ENCODE measurements at regions not wholly inside any gene's neighbourhood (a gene's known extent, or its start where the extent isn't known, plus 50 kb on each side); places are given as distances from the start of the nearest gene placed in this dataset.

DNA sequence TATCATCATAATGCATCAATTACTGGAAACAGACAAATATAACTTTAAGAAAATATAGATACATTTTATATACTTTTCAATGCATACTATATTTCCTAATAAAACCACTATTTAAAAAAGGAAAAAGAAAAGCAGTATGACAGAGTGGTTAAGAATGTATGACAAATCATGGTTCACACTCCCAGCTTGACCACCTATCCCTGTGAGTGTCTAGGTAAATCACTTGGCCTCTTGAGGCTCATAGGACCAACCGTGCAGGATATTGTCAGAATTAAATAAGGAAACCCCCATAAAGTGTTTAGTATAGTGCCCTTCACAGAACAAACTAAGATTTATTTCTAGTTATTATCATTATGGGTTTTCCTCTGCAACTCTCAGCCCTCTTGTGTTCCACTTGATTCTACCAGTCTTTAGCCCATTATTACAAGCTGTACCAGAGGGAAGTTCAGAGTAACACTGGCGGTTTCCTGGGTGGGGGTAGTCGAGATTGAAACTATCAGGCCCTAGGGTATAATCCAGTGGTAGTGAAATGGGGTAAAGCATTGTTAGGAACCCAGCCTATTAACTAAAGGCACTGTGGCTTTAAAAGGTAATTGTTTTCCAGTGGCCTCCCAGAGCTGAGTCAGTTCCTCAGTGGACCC, 55.5 kb upstream of the PAK3 start:
- H4K20me1 ChIP-seq (replicated peaks; ENCODE audit: control insufficient read depth, extremely low read depth, insufficient read depth, low read length), result no peaks in the 10 kb centered on the region
- H3K9me3 ChIP-seq (replicated peaks; ENCODE audit: control insufficient read depth, insufficient read depth, low read length), result no peaks in the 10 kb centered on the region
- CTCF ChIA-PET, result no interaction called here
- no peak overlapping the region for H2AFZ ChIP-seq (ENCODE audit: low read depth, low read length)
- no peak overlapping the region for H3K4me2 ChIP-seq (ENCODE audit: insufficient read depth, low read length)
- no peak overlapping the region for H3K4me3 ChIP-seq (replicated peaks in 1 of 3; ENCODE audit: insufficient read depth in 1 of 3, low read depth in 1 of 3, low read length in 3 of 3)
- no peaks in the 10 kb centered on the region for H3K27me3 ChIP-seq (ENCODE audit: control insufficient read depth in 2 of 2, insufficient read depth in 2 of 2, low read length in 2 of 2)
- no TSS peak for BruUV-seq (replicated peaks)
- FAIRE-seq (no peak), DNase-seq (ENCODE audit: low read depth, low spot score) (no peak)
- no peak overlapping the region for H3K27ac ChIP-seq (ENCODE audit: insufficient read depth, low read depth, low read length)
- H3K4me1 ChIP-seq (ENCODE audit: control insufficient read depth, extremely low read depth, insufficient read depth, low read length), result no peaks in the 10 kb centered on the region
- dilution Hi-C loops (cut with MboI; ENCODE audit: extremely low pct_ligation_motif_present, low sequenced_read_pairs) (no loop called here), intact Hi-C loops (cut with micrococcal nuclease) (no loop called here)
- POLR2A ChIA-PET, result no interaction called here
- H3K79me2 ChIP-seq (ENCODE audit: control insufficient read depth, insufficient read depth, low read length), result no peaks in the 10 kb centered on the region
- H3K9me1 ChIP-seq (replicated peaks; ENCODE audit: control insufficient read depth, extremely low read depth, insufficient read depth, low read length), result no peaks in the 10 kb centered on the region
- TF ChIP-seq POLR2A (IDR thresholded peaks at IDR 0.05; ENCODE audit: low read depth, low read length) (no peak), POLR2AphosphoS5 (IDR thresholded peaks at IDR 0.05; ENCODE audit: insufficient read depth, low read depth, low read length) (no peak), FOS (IDR thresholded peaks at IDR 0.05; ENCODE audit: borderline replicate concordance, insufficient read depth, low read length) (no peak), GATA2 (IDR thresholded peaks at IDR 0.05; ENCODE audit: insufficient read depth, insufficient read length, low read depth, low read length) (no peak), EZH2 (IDR thresholded peaks at IDR 0.05; ENCODE audit: borderline replicate concordance, low read depth, low read length, severe bottlenecking) (no peak), MYC (IDR thresholded peaks at IDR 0.05; ENCODE audit: low read depth, low read length) (no peak), JUN (IDR thresholded peaks at IDR 0.05; ENCODE audit: borderline replicate concordance, insufficient read depth, insufficient read length, low read depth) (no peak)
- TF ChIP-seq, protein P1, sequence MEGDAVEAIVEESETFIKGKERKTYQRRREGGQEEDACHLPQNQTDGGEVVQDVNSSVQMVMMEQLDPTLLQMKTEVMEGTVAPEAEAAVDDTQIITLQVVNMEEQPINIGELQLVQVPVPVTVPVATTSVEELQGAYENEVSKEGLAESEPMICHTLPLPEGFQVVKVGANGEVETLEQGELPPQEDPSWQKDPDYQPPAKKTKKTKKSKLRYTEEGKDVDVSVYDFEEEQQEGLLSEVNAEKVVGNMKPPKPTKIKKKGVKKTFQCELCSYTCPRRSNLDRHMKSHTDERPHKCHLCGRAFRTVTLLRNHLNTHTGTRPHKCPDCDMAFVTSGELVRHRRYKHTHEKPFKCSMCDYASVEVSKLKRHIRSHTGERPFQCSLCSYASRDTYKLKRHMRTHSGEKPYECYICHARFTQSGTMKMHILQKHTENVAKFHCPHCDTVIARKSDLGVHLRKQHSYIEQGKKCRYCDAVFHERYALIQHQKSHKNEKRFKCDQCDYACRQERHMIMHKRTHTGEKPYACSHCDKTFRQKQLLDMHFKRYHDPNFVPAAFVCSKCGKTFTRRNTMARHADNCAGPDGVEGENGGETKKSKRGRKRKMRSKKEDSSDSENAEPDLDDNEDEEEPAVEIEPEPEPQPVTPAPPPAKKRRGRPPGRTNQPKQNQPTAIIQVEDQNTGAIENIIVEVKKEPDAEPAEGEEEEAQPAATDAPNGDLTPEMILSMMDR (IDR thresholded peaks at IDR 0.05; ENCODE audit: extremely low read depth in 1 of 2, insufficient read depth in 1 of 2, low read depth in 1 of 2, low read length in 2 of 2), result no peak
- TF ChIP-seq, protein P2, sequence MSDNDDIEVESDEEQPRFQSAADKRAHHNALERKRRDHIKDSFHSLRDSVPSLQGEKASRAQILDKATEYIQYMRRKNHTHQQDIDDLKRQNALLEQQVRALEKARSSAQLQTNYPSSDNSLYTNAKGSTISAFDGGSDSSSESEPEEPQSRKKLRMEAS (IDR thresholded peaks at IDR 0.05; ENCODE audit: insufficient read depth, insufficient read length), result no peak
- no peak overlapping the region for H3K9ac ChIP-seq (replicated peaks; ENCODE audit: extremely low read depth, insufficient read depth, low read length)
- no peaks in the 10 kb centered on the region for H3K36me3 ChIP-seq (ENCODE audit: control insufficient read depth in 2 of 2, extremely low read depth in 1 of 2, insufficient read depth in 2 of 2, low read length in 2 of 2)

Data from endothelial cell of umbilical vein (primary cell).